HG02852 (cell line): ENCODE measurements at regions not wholly inside any gene's neighbourhood (a gene's known extent, or its start where the extent isn't known, plus 50 kb on each side); places are given as distances from the start of the nearest gene placed in this dataset.
"Not testable (repeated sequence)": the region's sequence is repeated elsewhere in the genome, so short reads cannot be mapped to it uniquely, and the experiment has no call there.

Experiments
- ATAC-seq: cut with Tn5 transposase; IDR thresholded peaks from one replicate; pipeline ENCODE4 v1.9.1; 2021; ENCODE audit warnings: mild to moderate bottlenecking, moderate library complexity; ENCODE audit not compliant: unreplicated experiment

DNA sequence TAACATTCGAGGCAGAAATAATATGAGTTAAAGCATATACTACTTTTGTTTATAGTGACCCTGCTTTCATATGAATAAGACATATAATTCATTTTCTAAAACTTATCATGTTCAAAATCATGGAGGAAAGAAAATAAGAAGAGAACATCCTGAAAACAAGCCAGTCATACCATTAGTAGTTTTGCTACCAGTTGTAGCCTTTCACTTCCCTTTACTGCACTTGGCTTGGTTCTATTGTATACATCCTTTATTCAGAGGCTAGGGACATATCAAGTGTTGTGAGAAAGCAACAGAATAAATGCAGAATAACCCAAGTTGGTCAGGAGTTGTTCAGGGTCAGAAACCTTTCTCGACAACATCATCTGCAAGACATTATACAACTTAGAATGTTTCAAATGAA is 598.7 kb downstream of the SOX5 start:
- ATAC-seq = peak; percentile 97

DNA sequence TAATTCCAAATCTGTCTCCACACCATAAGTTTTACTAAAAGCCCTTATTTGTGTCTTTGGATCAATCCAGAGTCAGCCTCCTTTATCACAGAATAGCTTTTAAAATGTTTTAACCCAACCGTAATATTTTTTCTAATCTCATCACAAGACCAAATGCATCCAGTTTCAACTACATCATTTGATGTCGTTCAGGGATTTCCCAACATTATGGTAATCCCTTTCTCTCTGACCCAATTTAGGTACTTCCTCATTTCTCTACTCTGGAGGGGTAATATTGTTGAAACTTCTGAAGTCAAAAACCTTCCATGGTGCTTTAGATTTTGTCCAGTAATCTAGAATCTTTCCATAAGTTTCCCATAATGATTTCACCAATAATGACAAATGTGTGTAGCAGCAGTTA is 596.8 kb downstream of the SOX5 start:
- ATAC-seq = no peak

DNA sequence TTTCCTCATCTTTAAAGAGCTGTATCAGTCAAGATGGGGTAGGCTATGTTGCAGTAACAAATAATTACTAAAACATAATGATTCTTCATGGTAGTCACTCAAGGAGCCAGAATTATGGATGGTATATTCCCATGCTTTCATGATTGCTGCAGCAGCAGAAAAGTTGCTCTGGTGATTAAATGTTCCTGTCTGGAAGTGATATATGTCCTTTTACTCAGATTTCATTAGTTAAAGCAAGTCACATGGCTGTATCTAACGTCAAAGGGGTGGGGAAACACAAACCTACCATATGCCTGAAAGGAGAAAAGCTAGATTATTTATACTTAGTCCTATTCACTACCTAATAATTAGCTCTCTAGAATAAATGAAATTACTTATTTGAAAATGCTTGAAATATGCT is 594.7 kb downstream of the SOX5 start:
- ATAC-seq = no peak

DNA sequence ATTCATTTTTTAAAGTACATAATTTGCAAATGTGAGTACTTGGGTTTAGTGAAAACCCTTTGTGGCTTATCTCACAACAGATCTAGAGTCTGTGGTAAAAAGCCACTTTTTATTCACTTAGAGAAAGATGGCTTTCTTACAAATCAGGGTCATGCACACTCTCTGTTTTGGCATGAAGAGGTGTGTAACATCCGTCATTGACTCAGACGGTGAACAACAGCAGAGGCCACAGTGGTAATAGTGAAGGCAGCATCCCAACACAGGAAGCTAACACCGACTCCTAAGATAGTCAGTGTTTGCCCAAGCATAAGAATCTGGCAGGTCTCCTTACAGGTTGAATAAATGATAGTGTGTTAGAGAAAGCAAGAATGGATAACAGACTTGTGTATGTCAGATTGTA is 593.0 kb downstream of the SOX5 start:
- no peak for ATAC-seq

DNA sequence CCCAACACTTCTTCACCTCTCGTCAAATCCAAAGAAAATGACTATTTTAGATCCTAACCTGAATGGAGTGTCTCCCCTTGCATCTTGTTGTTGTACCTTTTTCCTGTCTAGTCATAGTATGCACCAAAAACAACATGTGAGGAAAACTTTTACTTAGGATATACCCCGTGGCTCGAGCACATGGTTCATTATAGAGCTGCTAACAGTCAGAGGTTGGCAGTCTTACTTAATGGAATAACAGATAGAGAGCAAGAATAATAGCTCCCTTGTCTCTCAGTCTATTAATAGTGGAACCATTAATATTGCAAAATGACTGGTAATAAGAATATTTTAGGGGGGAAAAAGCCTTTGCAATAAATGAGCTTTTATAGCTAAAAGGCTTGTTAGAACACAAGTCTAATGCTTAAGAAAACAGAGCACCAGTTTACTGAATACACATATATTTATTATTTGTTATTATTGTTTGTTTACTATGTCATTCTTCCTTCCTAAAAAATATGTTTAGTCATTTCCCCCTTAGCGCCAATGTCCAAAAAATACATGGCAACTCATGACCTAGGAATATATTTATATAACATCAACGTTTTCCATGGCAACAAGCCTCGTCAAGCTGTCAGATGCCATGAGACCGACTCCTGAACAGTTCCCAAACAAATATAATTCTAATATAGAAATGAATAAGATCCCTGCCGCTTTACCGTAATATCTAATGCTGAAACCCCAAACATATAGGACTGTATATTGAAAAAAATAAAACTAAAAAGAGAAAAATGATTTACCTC is 592.4 kb downstream of the SOX5 start:
- ATAC-seq = no peak

DNA sequence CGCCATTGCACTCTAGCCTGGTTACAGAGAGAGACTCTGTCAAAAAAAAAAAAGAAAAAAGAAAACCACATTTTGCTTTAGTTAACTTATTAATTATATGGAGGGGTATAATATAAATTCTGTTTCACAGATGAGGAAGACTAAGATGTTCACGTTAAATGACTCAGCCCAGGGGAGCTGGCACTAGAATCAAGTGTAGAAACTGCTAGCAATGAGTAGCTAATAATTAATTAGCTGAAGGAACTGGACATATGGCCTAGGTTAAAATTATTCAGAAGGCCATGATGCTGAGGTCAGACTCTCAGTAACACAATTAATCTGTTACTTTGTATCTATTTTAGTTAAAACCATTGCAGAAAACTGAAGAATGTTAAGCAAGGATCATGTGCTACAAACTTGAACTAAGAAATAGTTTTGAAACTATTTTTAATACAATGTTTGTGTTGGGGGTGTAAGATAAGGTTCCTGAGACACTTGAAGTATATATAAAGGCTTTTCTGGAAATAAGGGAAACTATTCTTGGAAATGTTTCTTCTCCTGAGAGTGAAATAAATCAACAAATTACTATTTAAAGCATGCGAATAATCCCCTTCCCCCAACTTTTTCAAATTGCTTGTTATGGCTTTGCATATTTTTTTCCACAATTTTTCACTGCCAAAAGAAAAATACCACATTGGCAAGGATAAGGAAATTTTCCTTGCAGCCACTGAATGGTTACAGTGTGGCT is 589.3 kb downstream of the SOX5 start:
- no peak for ATAC-seq

DNA sequence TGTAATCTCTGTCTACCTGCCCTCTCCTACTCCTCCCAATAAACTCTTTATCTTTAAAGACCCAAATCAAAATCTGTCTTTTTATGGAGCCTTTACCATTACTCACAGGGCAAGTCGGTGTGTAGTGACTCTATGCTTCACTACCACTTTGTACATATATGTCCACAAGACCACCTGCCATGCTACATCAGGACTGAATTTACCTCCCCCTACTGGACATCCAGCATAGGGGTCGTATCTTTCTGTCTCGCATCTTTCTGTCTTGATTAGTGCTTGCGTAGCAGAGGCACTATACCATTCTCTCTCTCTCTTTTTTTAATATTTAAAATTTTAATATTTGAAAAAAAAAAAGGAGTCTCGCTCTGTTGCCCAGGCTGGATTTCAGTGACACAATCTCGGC is 587.5 kb downstream of the SOX5 start:
- ATAC-seq = no peak

DNA sequence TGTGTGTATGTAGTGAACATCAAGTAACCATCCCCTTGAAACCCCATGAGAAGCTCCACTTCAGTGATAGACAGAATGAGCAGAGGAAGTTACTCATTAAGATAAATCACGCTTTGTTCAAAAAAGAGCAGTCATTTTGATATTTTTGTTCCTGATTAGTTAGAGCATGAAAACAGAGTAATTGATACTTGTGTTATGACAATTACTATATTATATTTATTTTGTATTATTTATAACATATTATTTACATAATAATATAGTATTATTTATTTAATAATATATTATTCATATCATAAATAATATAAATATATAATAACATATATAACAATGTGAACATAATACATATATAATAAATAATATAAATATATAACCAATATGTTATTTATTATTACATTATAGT is 580.9 kb downstream of the SOX5 start:
- no peak for ATAC-seq

DNA sequence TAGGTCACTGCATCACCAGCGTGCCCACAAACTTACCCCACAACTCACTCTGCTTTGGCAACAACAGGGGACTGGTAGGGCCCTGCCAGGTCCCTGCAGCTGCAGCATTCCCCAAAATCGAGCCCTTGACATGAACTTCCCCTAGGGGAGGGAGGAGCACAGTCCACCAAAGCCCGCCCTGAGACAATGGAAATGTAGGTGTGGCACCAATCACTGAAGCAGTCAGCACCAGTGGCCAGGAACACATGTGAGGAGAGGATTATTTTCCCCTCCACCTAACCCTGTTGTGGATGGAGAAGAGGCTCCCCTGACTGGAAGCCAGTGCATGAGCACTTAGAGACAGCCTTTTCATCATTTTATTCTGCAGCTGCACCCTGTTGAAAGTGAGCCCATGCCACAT is 573.8 kb downstream of the SOX5 start:
- ATAC-seq = no peak

DNA sequence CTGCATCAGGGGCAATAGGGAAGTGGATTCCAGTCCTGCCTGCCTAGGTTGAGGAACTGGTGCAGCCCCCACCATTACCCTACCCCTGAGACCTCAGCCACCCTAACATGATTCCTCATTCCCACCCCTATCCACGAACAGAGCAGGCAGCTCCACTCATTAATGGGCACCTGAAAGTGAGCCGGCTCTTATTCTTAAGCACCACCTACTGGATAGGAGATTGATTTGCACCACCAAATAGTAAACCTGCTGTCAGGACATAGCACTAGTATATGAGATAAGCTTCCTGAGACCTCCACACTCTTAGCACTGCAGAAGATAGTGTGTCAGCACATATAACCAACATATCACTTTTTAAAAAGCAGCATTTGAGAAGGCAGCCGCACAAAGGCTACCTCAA is 573.2 kb downstream of the SOX5 start:
- no peak for ATAC-seq

DNA sequence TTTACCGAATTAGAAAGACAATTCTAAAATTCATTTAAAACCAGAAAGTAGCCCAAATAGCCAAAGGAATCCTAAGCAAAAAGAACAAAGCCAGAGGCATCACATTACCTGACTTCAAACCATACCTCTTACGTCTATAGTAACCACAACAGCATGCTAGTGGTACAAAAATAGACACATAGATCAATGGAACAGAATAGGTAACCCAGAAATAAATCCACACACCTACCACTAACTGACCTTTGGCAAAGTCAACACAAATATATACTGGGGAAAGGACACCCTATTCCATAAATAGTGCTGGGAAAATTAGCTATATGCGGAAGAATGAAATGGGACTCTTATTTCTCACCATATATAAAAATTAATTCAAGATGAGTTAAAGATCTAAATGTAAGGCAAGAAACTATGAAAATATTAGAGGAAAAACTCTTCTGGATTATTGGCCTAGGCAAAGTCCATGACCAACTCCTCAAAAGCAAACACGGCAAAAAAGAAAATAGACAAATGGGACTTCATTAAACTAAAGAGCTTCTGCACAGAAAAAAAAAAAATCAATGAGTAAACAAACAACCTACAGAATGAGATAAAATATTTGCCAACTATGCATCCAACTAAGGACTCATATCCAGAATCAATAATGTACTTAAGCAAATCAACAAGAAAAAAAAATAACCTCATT is 568.9 kb downstream of the SOX5 start:
- ATAC-seq = no peak

DNA sequence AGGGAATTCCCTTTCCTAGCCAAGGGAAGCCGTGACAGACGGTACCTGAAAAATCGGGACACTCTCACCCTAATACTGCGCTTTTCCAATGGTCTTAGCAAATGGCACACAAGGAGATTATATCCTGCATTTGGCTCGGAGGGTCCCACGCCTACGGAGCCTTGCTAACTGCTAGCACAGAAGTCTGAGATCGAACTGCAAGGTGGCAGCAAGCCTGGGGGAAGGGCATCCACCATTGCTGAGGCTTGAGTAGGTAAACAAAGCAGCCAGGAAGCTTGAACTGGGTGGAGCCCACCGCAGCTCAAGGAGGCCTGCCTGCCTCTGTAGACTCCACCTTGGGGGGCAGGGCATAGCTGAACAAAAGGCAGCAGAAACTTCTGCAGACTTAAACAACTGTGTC is 560.6 kb downstream of the SOX5 start:
- ATAC-seq = not testable (repeated sequence)

DNA sequence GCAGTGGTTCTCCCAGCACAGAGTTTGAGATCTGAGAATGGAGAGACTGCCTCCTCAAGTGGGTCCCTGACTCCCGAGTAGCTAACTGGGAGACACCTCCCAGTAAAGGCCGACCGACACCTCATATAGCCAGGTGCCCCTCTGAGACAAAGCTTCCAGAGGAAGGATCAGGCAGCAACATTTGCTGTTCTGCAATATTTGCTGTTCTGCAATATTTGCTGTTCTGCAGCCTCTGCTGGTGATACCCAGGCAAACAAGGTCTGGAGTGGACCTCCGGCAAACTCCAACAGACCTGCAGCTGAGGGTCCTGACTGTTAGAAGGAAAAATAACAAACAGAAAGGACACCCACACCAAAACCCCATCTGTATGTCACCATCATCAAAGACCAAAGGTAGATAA is 560.2 kb downstream of the SOX5 start:
- not testable (repeated sequence) for ATAC-seq

DNA sequence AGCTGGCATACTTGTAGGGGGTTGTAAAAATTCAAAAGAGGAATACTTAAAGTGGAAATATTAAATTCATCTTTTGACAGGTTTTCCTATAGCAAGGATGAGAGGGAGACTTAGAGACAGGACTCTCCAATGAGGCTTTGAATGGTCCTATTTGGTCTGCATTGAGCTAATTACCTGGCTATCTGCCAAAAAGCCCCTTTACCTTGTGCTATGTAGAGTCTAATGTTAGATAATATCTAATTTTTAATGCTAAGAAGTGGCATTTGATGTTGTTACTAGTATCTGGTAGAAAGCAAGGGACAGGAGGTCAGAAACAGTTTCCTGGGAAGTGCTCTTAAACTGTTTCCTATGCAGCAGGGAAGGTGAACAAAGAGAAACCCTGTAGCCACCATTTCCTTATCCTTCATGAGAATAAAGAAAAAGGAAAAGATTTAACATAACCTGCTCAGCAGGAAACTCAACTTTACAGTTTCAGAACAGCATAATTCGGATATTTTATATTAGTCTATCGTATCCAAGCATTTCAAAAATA is 550.0 kb downstream of the SOX5 start:
- no peak for ATAC-seq

DNA sequence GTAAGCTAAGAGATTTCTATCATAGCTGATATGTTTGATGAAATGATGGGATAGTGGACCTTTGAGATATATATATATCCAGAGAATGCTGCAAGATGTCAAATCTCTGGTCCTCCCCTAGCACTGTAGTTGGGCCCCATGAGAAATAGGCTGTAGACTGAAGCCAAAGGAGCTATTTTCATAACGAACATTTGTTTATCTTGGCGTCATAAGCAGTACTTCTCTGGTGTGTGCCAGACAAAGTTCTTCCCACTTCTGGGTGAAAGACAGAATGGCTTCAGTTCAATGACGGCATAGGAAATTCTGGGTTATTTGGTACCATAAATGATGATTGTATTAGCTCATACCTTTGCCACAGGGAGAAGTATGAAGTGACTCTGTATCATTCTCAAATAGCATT is 534.3 kb downstream of the SOX5 start:
- ATAC-seq = no peak

DNA sequence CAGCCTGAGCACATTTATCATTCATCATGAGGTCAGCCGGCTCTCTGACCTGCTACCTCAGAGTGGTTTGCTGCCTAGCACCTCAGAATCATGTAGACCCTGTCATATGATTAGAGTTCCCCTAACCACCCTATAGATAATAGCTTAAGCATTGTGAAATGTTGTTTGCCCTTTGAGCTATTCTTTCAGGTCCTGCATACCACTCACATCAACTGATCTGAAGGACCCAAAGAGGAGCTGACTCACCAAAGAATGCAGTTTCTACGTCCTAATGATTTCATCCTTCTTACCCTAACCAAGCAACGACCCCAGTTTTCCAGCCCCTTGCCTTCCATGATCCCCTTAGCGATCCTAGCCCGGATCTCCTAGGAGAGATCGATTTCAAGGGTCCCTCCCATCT is 527.9 kb downstream of the SOX5 start:
- ATAC-seq = no peak

DNA sequence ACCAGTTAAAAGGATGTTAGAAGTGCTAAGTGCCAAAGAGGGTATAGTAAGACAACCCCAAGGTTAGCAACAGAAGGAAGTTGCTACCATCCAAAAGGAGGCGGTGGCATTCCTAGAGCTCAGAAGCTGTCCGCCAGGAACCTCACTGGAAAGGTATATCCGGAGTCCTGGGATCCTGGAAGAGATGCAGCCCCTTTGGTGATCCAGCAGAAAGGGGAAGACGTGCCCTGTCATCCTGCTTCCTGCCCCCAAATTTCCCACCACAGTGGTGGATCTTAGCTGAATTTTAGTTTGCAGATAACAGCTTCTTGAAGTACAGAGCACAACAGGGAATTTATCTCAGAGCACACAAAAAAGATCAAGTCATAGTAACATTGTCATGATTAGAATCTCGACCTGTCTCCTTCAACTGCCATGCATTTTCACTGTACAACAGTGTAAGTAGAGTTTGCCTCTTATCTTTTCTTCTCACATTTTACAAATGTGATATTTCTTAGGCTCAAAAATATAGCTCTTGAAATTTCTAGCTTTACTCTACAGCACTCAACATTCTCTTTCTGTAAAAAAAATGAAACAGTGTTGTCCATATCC is 526.3 kb downstream of the SOX5 start:
- no peak for ATAC-seq

DNA sequence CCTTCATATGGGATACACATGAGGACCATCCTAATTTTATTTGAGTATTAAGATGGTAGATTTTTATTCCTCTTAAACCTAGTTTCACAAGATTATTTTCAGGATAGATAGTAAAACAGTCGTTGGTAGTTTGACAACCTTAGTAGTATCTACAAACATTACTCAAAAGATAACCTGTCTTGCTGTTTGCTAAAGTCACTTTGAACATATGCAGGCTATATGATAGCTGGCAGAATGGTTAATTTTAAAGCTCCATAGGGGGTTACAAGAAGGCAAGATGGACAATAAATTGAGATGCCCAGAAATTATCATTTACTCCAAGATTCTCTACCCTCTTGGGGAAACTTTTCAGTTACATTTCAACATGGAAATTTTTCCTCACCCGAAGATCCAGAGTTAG is 525.7 kb downstream of the SOX5 start:
- no peak for ATAC-seq

DNA sequence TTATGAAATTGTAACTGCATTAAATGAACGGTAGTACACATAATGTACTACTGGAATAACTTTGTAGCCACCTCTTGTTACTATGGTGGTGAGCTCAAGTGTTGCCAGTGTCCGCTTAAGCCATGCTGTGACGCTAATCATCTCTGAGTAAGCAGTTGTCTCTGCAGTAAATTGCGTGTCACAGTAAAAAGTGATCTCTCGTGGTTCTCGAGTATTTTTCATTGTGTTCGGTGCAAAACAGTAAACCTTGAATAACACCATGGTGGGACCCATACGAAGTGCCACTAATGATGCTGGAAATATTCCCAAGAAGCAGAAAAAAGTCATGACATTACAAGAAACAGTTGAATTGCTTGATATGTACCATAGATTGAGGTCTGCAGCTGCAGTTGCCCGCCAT is 524.8 kb downstream of the SOX5 start:
- ATAC-seq = no peak

DNA sequence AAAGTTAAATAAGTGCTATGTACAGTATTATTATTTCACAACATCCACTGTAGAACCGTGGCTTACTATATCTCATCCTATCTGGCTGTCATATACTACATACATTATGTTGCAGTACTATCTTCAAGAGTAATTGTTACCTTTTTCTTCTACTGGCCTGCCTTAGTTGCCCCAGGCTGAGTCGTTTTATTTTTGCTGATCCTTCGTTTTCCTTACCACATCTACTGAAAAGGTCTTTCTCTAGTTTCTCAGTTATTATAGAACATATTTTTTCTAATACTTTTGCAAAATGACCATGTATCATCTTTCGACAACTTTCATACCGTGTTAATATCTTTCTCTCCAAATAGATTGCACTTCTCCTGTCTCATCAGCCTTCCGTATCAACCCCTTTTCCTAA is 523.1 kb downstream of the SOX5 start:
- ATAC-seq = no peak

DNA sequence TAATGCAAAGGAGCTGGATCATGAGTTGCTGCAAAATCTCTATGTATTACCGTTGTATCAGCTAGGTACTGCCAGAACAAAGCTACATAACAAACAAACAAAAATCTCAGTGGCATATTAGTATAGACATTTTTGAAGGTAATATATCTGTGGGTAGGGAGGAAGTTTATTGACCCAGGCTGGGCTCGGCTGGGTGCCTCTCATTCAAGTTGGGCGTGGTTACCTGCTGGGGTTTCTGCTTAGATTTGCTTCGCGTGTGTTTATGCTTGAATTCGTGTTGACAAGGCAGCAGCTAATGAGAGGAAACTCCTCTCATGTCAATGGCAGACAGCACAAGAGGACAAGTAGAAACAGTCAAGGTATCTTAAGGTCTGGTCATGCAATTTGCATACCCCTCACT is 520.7 kb downstream of the SOX5 start:
- ATAC-seq = no peak
